ENCODE measurements at regions not wholly inside any gene's neighbourhood (a gene's known extent, or its start where the extent isn't known, plus 50 kb on each side); places are given as distances from the start of the nearest gene placed in this dataset.

GRCh38 chr2:223529696-223530095 is 72.5 kb downstream of the SCG2 start:
- TF ChIP-seq ETV6 (conservative IDR thresholded peaks at IDR 0.05 in 1 of 2, IDR thresholded peaks at IDR 0.05 in 1 of 2; ENCODE audit: borderline replicate concordance in 1 of 2, low read depth in 1 of 2) (no peak), CTCF (IDR thresholded peaks at IDR 0.05 in 2 of 3, conservative IDR thresholded peaks at IDR 0.05 in 1 of 3; ENCODE audit: control insufficient read depth in 2 of 3, extremely low read depth in 1 of 3, insufficient read depth in 1 of 3, low read depth in 3 of 3, low read length in 3 of 3) (no peak), ZNF274 (IDR thresholded peaks at IDR 0.05; ENCODE audit: insufficient read depth, insufficient read length) (no peak), RCOR1 (conservative IDR thresholded peaks at IDR 0.05; ENCODE audit: low read depth, low read length) (no peak), PML (IDR thresholded peaks at IDR 0.05; ENCODE audit: low read length) (no peak), EZH2 (IDR thresholded peaks at IDR 0.05; ENCODE audit: borderline replicate concordance, control insufficient read depth, low read depth, low read length) (no peak), NFYB (IDR thresholded peaks at IDR 0.05; ENCODE audit: insufficient read depth, low read depth, low read length) (no peak), POLR2AphosphoS2 (IDR thresholded peaks at IDR 0.05; ENCODE audit: low read depth, low read length) (no peak)

Data from GM12878 (cell line).